Neuronal stem cell (in vitro differentiated cells): ENCODE measurements at regions not wholly inside any gene's neighbourhood (a gene's known extent, or its start where the extent isn't known, plus 50 kb on each side); places are given as distances from the start of the nearest gene placed in this dataset.

Experiments
- DNase-seq: peaks from one replicate; pipeline ENCODE4 v3.0.0-alpha.2; 2013; ENCODE audit warnings: low spot score
- H2AFZ ChIP-seq: one replicate; pipeline ENCODE4 v1.6.1; 2013; ENCODE audit warnings: mild to moderate bottlenecking, low read length, inconsistent platforms
- H2AK5ac ChIP-seq: 2 replicates; pipeline ENCODE4 v1.6.1; 2013; ENCODE audit warnings: low read depth, mild to moderate bottlenecking, inconsistent platforms, low read length, moderate library complexity, mixed read lengths
- H2BK120ac ChIP-seq: 2 replicates; pipeline ENCODE4 v1.6.1; 2013; ENCODE audit warnings: low read depth, mild to moderate bottlenecking, inconsistent platforms, low read length, moderate library complexity, mixed read lengths
- H2BK12ac ChIP-seq: one replicate; pipeline ENCODE4 v1.6.1; 2013; ENCODE audit warnings: low read length, inconsistent platforms
- H2BK15ac ChIP-seq: 2 replicates; pipeline ENCODE4 v1.6.1; 2013; ENCODE audit warnings: mild to moderate bottlenecking, low read length, inconsistent platforms, mixed read lengths
- H2BK5ac ChIP-seq: one replicate; pipeline ENCODE4 v1.6.1; 2013; ENCODE audit warnings: inconsistent platforms, mild to moderate bottlenecking, low read length, moderate library complexity
- H3K14ac ChIP-seq: one replicate; pipeline ENCODE4 v1.6.1; 2013; ENCODE audit warnings: low read length, inconsistent platforms
- H3K18ac ChIP-seq: 2 replicates; pipeline ENCODE4 v1.6.1; 2013; ENCODE audit warnings: low read length, inconsistent platforms
- H3K23ac ChIP-seq: 2 replicates; pipeline ENCODE4 v1.6.1; 2013; ENCODE audit warnings: low read depth, mild to moderate bottlenecking, mixed read lengths, low read length, inconsistent platforms; ENCODE audit not compliant: poor library complexity
- H3K27ac ChIP-seq: replicated peaks from 3 replicates; pipeline ENCODE4 v1.5.1; 2013; ENCODE audit warnings: low read length, inconsistent platforms
- H3K27me3 ChIP-seq, 3 experiments: 2 replicates each; pipeline ENCODE4 v1.6.1; 2013; ENCODE audit warnings: low read length in 3 of 3, mild to moderate bottlenecking in 2 of 3, inconsistent platforms in 1 of 3, low read depth in 1 of 3, mixed read lengths in 1 of 3, moderate library complexity in 1 of 3; ENCODE audit not compliant: control insufficient read depth in 3 of 3, insufficient read depth in 3 of 3
- H3K36me3 ChIP-seq, 2 donors: replicated peaks in 1 of 2; 2 replicates each; pipeline ENCODE4 v1.6.1; 2013; ENCODE audit warnings: low read length in 2 of 2; ENCODE audit not compliant: control insufficient read depth in 2 of 2, insufficient read depth in 2 of 2
- H3K4ac ChIP-seq: 2 replicates; pipeline ENCODE4 v1.6.1; 2013; ENCODE audit warnings: inconsistent platforms, mild to moderate bottlenecking, low read length, moderate library complexity
- H3K4me1 ChIP-seq, 2 donors: 1 replicate in 1 of 2; 2 replicates in 1 of 2; pipeline ENCODE4 v1.6.1; 2013; ENCODE audit warnings: low read length in 2 of 2, low read depth in 1 of 2; ENCODE audit not compliant: control insufficient read depth in 2 of 2, insufficient read depth in 1 of 2
- H3K4me2 ChIP-seq: one replicate; pipeline ENCODE4 v1.6.1; 2013; ENCODE audit warnings: mild to moderate bottlenecking, low read length, inconsistent platforms; ENCODE audit not compliant: insufficient read depth, poor library complexity, severe bottlenecking
- H3K4me3 ChIP-seq, 2 donors: 2 replicates each; pipeline ENCODE4 v1.5.1; 2013; ENCODE audit warnings: low read length in 2 of 2, mild to moderate bottlenecking in 2 of 2, inconsistent platforms in 1 of 2, moderate library complexity in 1 of 2
- H3K79me1 ChIP-seq: one replicate; pipeline ENCODE4 v1.6.1; 2013; ENCODE audit warnings: low read depth, mild to moderate bottlenecking, inconsistent platforms, low read length, moderate library complexity
- H3K9ac ChIP-seq: one replicate; pipeline ENCODE4 v1.6.1; 2013; ENCODE audit warnings: mild to moderate bottlenecking, low read depth, low read length, inconsistent platforms; ENCODE audit not compliant: poor library complexity
- H3K9me3 ChIP-seq, 2 donors: replicated peaks in 1 of 2; 2 replicates each; pipeline versions ENCODE3 to v1.6.1; 2013; ENCODE audit warnings: low read length in 2 of 2, mild to moderate bottlenecking in 2 of 2, inconsistent platforms in 1 of 2, low read depth in 1 of 2, mixed read lengths in 1 of 2, moderate library complexity in 1 of 2; ENCODE audit not compliant: control insufficient read depth in 2 of 2, insufficient read depth in 1 of 2
- H4K8ac ChIP-seq: one replicate; pipeline ENCODE4 v1.6.1; 2013; ENCODE audit warnings: low read depth, mild to moderate bottlenecking, inconsistent platforms, low read length, moderate library complexity
- H4K91ac ChIP-seq: one replicate; pipeline ENCODE4 v1.6.1; 2013; ENCODE audit warnings: low read length, low read depth, mild to moderate bottlenecking, inconsistent platforms; ENCODE audit not compliant: poor library complexity
- WGBS, 2 donors: extraction: QIAGEN DNeasy Blood & Tissue Kit; methylation state at CpG; one replicate each; pipeline ENCODE4 v1.1.7; 2013; ENCODE audit warnings: missing lambda C conversion rate in 2 of 2, mixed read lengths in 1 of 2; ENCODE audit not compliant: insufficient read length in 2 of 2, insufficient replicate concordance in 1 of 2; ENCODE audit errors: extremely low coverage in 2 of 2; 5-methylcytosine and 5-hydroxymethylcytosine counted together

DNA sequence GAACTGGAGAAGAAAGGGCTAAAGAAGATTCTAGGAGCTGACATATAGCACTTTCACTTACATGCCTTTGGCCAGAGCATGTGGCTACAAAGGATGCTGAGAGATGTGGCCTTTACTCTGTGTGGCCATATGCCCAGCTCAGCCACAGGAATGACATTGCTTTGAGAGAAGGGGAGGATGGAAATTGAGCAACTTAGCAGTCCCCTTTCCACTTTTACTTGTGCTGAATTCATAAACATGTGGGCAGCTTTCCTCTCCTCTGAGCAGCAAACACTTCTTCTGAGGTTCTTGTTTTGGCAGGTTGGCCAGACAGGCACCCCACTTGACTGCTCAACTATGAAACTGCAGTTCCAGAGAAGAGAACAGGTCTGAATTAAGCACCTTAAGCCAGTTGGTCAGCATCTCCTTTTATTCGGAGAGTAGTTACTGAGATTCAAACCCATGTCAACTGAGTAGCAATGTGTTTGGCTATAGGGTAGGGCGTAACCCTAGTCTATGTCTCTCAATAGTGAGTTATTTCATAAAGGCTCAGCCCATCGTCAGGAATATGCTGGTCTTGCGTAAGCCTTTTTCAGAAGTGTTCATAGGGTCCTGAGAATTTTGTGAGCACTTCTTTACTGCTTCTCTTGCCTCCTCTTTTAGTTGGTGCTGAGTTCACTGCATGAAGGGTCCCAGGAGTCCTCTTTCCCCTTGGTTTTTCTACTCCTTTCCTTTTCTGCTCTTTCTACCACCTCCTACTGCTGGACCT lies 134.5 kb downstream of the PALM2AKAP2 start:
- H4K91ac ChIP-seq = no peak overlapping the region
- no peak overlapping the region for H3K4me2 ChIP-seq
- H3K4ac ChIP-seq = no peak overlapping the region
- no peak overlapping the region for H3K23ac ChIP-seq
- no peaks in the 10 kb centered on the region for H3K36me3 ChIP-seq
- no peaks in the 10 kb centered on the region for H3K4me1 ChIP-seq
- H3K14ac ChIP-seq = no peak overlapping the region
- DNase-seq = no peak
- no peak overlapping the region for H3K9ac ChIP-seq
- H3K4me3 ChIP-seq = no peak overlapping the region
- no peak overlapping the region for H2BK5ac ChIP-seq
- H2BK12ac ChIP-seq = no peak overlapping the region
- no peak overlapping the region for H3K27ac ChIP-seq
- H3K18ac ChIP-seq = no peak overlapping the region
- no peak overlapping the region for H4K8ac ChIP-seq
- H3K9me3 ChIP-seq = no peaks in the 10 kb centered on the region
- no CpG with 5 or more reads among the region's 4 CpGs for WGBS, 2 donors
- H2AK5ac ChIP-seq = no peak overlapping the region
- no peaks in the 10 kb centered on the region for H3K27me3 ChIP-seq
- H2BK15ac ChIP-seq = no peak overlapping the region
- peaks cover 1% of the 10 kb centered on the region for H3K79me1 ChIP-seq
- no peak overlapping the region for H2BK120ac ChIP-seq
- no peak overlapping the region for H2AFZ ChIP-seq

DNA sequence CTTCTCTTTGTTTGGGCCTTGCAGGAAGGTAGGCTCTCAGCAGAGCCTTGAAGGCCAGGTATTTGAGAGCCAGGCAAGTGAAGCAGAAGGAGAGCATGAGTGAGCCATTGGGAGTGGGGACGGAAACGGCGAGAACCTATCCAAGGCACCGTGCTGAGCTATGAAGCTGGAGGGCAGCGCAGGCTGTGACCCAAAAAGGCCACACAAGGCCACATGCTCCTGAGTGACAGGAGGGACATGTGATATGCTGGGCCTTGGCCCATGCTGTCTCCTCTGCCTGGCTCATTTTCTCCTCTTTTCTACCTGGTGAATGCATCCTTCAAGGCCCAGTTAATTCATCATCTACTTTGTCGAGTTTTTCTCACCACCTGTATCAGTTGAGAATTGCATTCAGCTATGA lies 136.3 kb downstream of the PALM2AKAP2 start:
- Histone ChIP-seq H2BK120ac (no peak overlapping the region), H3K14ac (no peak overlapping the region), H3K9ac (no peak overlapping the region), H3K4me3 (peak overlapping the region in 1 of 2 donors; percentile 18), H3K9me3 (no peaks in the 10 kb centered on the region), H4K91ac (no peak overlapping the region), H3K4me2 (no peak overlapping the region), H3K23ac (no peak overlapping the region), H2BK15ac (no peak overlapping the region), H4K8ac (no peak overlapping the region), H2AK5ac (no peak overlapping the region), H3K4me1 (no peaks in the 10 kb centered on the region), H3K79me1 (peaks cover 1% of the 10 kb centered on the region), H2BK5ac (no peak overlapping the region), H3K4ac (no peak overlapping the region), H3K18ac (peak overlapping the region; percentile 17), H3K36me3 (no peaks in the 10 kb centered on the region), H3K27me3 (no peaks in the 10 kb centered on the region), H2AFZ (no peak overlapping the region), H2BK12ac (no peak overlapping the region), H3K27ac (no peak overlapping the region)
- no peak for DNase-seq
- WGBS, 2 donors = no CpG with 5 or more reads among the region's 6 CpGs

DNA sequence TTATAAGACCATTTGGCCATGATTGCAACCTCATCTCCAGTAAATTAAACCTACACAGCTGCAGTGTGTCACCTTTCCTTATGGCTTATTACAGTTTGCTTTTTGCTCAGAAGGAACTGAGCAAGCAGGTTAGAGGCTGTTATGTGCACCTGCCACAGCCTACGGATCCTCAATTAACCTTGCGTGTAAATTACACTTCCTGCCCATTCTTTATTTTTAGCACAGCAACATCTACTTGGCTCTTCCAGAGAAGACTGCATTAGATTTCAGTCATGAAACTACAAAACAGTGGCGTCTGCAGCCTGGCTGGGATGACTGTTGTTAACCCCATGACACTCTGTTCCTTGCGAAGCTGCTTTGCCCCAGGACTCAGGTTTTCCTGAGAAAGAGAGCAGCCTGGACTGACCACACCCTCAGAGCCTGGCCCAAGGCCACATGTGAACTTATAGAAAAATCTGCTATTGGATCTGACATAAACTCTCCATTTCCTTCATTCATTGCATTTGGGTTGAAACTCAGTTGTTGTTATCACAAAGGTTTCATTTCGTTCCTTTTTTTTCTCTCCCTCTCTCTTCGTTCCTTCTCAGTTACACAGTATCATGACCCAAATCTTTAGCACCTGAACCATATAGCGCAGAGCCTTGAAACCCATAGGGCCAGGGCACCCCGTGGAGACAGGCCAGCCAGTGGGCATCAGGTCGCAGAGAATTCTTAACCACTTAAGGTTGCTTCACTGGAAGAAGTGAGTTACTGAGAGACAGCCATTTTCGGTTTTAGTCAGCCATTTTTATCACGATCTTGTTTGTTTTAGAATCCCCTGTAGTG lies 138.6 kb downstream of the PALM2AKAP2 start:
- Histone ChIP-seq H2AK5ac (no peak overlapping the region), H2BK5ac (no peak overlapping the region), H3K14ac (no peak overlapping the region), H4K8ac (no peak overlapping the region), H3K27ac (no peak overlapping the region), H3K4me2 (no peak overlapping the region), H3K79me1 (peaks cover 1% of the 10 kb centered on the region), H3K9me3 (no peaks in the 10 kb centered on the region), H3K27me3 (no peaks in the 10 kb centered on the region), H3K9ac (no peak overlapping the region), H2AFZ (peak overlapping the region; percentile 25), H3K36me3 (no peaks in the 10 kb centered on the region), H3K23ac (no peak overlapping the region), H2BK15ac (no peak overlapping the region), H3K4me1 (no peaks in the 10 kb centered on the region), H3K18ac (no peak overlapping the region), H2BK120ac (no peak overlapping the region), H2BK12ac (no peak overlapping the region), H4K91ac (no peak overlapping the region), H3K4ac (no peak overlapping the region), H3K4me3 (no peak overlapping the region)
- WGBS, 2 donors = no CpG with 5 or more reads among the region's 11 CpGs
- no peak for DNase-seq

DNA sequence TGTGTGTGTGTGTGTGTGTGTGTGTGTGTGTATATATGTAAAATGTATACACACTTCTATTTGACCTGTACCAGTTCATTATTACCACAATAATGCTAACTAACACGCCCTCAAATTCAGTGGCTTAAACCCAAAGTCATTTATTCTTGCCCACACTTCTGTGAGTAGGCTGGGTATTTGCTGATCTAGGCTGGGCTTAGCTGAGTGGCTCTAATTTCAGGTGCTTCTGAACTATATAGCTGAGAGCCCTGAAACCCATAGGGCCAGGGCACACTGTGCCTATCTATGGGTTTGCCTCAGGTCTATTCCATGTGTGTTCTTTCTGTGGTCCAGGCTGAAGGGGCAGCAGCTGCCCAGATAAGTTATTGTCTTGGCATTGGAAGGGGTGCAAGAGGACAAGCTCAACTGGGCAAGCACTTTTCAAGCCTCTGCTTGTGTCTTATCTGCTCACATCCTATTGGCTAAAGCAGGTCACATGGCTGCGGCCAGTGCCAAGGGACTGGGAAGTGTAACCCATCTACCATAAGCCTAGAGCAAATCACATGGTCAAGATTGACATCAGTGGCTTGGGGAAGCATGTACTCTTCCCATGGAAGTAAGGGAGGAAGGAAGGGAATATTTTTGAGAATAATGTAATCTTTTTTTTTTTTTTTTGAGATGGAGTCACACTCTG lies 139.9 kb downstream of the PALM2AKAP2 start:
- Histone ChIP-seq H3K27ac (no peak overlapping the region), H2AK5ac (no peak overlapping the region), H3K4me2 (no peak overlapping the region), H3K4ac (no peak overlapping the region), H3K36me3 (peaks cover 0 to 2% of the 10 kb centered on the region in 2 donors), H2AFZ (no peak overlapping the region), H3K23ac (no peak overlapping the region), H3K9ac (no peak overlapping the region), H3K4me3 (no peak overlapping the region), H3K18ac (peak overlapping the region; percentile 65), H3K4me1 (no peaks in the 10 kb centered on the region), H3K14ac (no peak overlapping the region), H3K79me1 (no peaks in the 10 kb centered on the region), H2BK5ac (no peak overlapping the region), H2BK15ac (no peak overlapping the region), H2BK120ac (no peak overlapping the region), H2BK12ac (no peak overlapping the region), H3K9me3 (no peaks in the 10 kb centered on the region), H4K91ac (no peak overlapping the region), H4K8ac (no peak overlapping the region), H3K27me3 (no peaks in the 10 kb centered on the region)
- no peak for DNase-seq
- no CpG with 5 or more reads among the region's 2 CpGs for WGBS, 2 donors
